ENCODE measurements at regions not wholly inside any gene's neighbourhood (a gene's known extent, or its start where the extent isn't known, plus 50 kb on each side); places are given as distances from the start of the nearest gene placed in this dataset.

DNA sequence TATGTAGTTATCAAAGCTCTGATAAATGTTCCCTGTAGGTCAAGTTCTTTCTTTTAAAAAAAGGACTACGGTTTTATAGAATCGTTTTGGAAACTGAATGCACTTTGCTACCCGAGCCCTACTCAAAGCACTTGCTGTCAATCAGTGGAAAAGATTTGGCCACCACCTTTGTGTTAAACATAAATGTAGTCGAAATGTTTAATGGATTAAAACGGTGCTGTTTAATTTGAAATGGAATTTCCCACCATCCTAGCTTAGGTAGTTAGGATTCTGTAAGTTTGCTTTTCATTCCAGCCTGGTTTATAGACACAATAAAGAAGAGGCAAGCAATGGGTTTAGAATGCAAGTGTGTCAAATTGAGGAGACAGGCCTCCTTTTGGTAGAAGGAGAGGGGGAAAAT lies 69.4 kb upstream of the MMADHC start:
- TF ChIP-seq, protein P1, sequence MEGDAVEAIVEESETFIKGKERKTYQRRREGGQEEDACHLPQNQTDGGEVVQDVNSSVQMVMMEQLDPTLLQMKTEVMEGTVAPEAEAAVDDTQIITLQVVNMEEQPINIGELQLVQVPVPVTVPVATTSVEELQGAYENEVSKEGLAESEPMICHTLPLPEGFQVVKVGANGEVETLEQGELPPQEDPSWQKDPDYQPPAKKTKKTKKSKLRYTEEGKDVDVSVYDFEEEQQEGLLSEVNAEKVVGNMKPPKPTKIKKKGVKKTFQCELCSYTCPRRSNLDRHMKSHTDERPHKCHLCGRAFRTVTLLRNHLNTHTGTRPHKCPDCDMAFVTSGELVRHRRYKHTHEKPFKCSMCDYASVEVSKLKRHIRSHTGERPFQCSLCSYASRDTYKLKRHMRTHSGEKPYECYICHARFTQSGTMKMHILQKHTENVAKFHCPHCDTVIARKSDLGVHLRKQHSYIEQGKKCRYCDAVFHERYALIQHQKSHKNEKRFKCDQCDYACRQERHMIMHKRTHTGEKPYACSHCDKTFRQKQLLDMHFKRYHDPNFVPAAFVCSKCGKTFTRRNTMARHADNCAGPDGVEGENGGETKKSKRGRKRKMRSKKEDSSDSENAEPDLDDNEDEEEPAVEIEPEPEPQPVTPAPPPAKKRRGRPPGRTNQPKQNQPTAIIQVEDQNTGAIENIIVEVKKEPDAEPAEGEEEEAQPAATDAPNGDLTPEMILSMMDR (IDR thresholded peaks at IDR 0.05; ENCODE audit: low read depth, low read length) = no peak
- no peak for TF ChIP-seq EZH2phosphoT487 (IDR thresholded peaks at IDR 0.05; ENCODE audit: low read depth)
